ENCODE measurements at regions not wholly inside any gene's neighbourhood (a gene's known extent, or its start where the extent isn't known, plus 50 kb on each side); places are given as distances from the start of the nearest gene placed in this dataset.
"Not testable (repeated sequence)": the region's sequence is repeated elsewhere in the genome, so short reads cannot be mapped to it uniquely, and the experiment has no call there.

DNA sequence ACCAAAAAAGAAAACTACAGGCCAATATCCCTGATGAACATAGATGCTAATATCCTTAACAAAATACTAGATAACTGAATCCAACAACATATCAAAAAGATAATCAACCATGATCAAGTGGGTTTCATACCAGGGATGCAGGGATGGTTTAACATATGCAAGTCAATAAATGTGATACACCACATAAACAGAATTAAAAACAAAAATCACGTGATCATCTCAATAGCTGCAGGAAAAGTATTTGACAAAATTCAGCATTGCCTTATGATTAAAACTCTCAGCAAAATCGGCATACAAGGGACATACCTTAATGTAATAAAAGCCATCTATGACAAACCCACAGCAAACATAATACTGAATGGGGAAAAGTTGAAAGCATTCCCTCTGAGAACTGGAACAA lies 199.9 kb downstream of the TXNL1 start:
- DNase-seq, result not testable (repeated sequence)

DNA sequence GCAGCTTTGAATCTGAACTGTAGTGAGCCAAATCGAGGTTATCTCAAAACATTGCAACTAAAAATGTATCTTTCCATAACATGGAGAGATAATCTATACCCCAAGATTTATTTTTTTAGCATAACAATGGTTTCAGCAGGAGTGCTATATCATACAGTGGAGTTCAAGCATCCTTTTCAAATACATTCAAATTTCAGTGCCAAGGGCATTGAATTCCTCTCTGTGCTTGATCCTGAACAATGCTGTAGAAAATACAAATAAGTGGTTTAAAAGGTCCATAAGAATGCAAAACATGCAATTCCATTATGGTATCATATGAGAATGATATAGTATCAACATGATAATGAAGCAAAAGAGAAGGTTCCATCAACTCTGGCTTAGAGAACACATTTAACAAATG lies 201.7 kb downstream of the TXNL1 start:
- DNase-seq, result no peak

DNA sequence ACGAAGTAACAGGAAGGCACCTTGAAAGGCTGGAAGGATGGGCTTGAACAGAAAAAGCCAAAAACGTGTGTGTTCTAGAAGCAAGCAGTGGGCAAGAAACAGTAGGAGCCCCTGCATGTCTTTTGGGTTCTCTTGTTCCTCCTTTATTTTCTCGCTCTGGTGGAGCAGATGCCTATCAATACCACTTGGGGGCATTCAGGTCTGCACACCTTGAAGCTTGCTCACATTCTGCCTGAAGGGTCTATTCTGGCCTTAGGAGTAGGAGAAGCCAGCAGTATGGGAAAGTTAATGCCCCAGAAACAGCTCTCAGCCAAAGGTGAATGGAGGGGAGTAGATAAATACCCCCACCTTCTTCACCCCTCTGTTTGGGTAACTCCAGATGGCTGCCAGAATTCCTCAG lies 204.5 kb downstream of the TXNL1 start:
- DNase-seq, result no peak

DNA sequence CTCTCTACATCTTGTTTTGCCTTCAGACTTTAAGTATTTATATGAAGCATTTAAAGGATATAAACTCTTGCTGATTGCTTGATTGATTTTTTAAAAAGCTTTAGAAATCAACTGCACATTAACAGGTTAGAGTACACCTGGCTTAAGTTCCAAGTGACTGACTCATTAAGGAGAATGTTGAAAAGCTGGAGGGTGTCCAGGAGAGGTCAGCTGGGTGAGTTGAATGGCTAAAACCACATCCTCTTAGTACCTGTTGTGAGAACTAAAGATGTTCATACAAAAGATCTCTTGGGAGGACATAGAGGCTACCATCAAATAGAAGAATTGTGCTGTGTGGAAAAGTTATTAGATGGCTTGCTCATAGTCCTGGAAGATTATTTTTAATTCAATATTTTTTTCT lies 206.8 kb downstream of the TXNL1 start:
- no peak for DNase-seq

DNA sequence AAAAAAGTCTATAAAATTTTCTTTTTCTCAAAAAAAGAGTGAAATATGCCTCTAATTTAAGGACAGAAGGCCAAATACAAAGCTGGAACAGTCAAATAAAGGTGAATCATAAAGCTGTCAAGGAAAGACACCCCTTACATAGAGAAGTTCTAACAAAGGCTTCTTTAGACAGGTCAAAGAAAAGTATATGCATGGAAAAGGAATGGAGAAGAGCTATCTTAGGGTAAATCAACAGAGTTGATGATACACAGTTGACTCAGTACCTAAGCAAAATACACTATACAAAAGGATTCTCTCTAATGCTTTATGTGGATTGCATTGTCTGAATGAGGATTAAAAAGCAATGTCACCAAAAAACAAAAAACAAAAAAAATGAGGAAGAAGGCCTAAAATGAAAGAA lies 214.8 kb downstream of the TXNL1 start:
- no peak for DNase-seq

DNA sequence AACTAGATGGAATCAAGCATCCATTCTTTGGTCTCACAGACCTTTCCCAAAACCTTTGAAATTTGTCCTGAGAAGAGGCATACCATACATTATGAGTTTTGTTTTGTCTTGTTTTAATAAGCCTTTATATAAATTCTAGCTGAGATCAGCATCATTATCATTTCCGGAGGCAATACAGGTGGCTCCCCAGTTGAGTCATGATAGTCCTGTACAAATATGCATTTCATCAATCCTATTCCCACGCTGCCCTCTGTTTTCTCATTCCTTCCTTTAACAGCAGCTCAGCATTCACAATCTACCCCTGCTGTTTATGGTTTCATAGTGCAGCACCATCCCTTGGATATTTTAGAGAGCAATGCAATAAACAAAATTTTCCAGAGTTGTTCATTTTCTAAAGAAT lies 216.7 kb downstream of the TXNL1 start:
- DNase-seq, result no peak

DNA sequence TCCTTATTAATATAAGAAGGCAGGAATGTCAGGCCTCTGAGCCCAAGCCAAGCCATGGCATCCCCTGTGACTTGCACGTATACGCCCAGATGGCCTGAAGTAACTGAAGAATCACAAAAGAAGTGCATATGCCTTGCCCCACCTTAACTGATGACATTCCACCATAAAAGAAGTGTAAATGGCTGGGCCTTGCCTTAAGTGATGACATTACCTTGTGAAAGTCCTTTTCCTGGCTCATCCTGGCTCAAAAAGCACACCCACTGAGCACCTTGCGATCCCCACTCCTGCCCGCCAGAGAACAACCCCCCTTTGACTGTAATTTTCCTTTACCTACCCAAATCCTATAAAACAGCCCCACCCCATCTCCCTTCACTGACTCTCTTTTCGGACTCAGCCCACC lies 217.5 kb downstream of the TXNL1 start:
- DNase-seq, result not testable (repeated sequence)

DNA sequence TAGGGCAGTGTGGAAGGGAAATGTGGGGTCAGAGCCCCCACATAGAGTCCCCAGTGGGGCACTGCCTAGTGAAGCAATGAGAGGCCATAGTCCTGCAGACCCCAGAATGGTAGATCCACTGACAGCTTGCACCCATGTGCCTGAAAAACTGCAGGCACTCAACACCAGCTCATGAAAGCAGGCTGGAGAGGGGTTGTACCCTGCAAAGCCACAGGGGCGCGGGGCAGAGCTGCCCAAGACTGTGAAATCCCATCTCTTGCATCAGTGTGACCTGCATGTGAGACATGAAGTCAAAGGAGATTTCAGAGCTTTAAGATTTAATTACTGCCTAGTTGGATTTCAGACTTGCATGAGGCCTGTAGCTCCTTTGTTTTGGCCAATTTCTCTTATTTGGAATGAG lies 224.0 kb downstream of the TXNL1 start:
- no peak for DNase-seq

DNA sequence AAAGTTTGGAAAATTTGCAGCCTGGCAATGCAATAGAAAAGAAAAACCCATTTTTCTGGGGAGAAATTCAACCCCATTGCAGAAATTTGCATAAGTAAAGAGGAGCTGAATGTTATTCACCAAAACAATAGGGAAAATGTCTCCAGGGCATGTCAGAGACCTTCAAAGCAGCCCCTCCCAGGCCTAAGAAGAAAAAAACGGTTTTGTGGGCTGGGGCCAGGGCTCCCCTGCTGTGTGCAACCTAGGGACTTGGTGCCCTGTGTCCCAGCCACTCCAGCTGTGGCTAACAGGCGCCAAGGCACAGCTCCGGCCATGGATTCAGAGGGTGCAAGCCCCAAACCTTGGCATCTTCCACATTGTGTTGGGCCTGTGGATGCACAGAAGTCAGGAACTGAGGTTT lies 224.5 kb downstream of the TXNL1 start:
- DNase-seq, result no peak

DNA sequence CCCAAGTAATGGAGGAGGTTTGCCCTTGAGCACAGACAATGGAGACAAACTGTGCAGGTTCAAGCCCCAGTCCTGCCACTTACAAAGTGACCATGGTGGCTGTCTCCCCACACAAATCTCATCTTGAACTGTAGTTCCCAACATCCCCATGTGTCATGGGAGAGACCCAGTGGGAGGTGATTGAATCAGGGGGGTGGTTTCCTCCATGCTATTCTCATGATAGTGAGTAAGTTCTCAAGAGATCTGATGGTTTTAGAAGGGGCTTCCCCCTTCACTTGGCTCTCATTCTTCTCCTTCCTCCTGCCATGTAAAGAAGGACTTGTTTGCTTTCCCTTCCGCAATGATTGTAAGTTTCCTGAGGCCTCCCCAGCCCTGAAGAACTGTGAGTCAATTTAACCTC lies 225.4 kb downstream of the TXNL1 start:
- DNase-seq, result peak; percentile 69 to 85 (median 71)

DNA sequence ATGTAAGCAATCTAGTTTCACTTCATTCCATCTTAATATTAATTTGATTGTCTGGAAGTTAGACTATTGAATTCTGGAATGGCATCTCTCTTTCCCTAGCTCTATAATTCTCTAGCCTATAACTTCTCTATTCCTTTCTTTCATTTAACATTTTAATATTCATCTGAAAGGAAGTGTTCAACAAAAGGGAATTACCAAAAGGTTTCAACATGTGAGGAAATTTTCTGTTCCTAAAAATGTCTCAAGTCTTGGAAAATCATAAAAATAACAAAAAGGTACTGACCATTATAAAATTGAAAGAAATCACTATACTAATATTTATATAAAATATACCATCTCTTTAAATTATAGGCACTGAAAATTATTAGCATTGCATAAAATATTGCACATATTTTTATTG lies 228.7 kb downstream of the TXNL1 start:
- DNase-seq, result peak; percentile 26 to 75 (median 70)

DNA sequence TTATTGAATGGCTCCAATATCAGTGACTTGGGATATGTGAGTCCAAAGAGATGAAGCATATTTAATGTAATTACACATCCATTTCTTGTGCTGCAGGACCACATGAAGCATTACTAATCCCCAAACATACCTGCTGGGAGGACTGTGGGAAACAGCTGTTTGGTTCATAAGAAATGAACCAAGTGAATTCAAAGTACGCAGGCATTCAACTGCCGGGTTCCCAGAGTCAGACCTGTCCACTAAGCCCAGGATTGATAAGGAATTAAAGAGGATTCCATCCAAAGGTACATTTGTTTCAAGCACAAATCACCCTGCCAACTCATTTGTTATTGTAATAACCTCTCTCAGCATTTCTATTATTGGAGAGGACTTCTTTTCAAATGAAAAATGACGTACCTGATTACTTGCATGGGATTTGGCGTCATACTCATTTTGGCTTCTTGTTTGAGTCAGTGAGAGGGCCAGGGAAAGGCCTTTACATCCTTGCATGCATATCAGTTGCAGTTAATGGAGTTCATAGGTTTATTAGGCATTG lies 230.7 kb downstream of the TXNL1 start:
- no peak for DNase-seq

DNA sequence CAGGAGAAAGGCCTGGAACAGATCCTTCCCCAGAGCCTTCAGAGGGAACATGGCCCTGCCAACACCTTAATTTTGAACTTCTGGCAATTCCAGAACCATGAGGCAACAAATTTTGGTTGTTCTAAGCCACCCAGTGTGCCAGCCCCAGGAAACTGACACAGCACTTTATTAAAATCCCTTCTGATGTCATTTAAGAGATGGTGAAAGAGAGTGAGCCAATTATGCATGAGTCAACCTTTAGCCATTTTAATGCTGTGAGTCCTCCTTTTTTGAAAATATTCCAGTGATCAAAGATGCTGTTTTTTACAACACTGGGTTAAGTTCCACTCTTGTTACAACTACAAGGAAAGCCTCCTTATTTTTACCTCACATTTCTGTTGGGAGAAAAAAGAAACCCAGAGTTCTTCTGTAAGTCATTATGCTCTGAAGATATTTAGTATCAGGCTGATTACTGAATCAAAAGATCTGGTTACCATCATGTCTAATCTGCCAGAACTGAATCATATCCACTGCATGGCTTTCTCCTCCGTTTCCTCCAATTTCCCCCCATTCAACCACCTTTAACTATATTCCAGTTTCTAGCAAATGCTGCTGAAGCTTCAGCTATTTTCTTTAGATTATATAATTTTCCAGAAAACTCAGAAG lies 235.4 kb downstream of the TXNL1 start:
- peak; percentile 77 to 90 (median 90) for DNase-seq

DNA sequence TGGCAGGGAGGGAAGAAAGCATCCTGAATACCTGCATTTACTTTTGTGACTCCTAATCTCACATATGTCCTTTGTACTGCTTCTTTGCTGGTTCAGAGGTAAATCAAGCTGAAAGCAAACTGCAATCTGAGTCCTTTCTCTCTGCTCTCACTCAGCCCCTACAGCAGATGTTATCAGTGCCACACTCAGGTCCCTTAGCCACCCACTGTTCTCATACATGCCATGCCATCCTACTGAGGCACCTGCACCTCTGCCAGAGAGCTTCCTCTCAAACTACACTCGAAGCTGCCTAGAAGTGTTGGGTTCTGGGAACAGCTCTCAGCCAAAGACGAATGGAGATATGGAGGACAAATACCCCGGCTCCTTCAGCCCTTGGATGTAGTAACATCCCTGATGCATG lies 244.5 kb downstream of the TXNL1 start:
- no peak for DNase-seq

DNA sequence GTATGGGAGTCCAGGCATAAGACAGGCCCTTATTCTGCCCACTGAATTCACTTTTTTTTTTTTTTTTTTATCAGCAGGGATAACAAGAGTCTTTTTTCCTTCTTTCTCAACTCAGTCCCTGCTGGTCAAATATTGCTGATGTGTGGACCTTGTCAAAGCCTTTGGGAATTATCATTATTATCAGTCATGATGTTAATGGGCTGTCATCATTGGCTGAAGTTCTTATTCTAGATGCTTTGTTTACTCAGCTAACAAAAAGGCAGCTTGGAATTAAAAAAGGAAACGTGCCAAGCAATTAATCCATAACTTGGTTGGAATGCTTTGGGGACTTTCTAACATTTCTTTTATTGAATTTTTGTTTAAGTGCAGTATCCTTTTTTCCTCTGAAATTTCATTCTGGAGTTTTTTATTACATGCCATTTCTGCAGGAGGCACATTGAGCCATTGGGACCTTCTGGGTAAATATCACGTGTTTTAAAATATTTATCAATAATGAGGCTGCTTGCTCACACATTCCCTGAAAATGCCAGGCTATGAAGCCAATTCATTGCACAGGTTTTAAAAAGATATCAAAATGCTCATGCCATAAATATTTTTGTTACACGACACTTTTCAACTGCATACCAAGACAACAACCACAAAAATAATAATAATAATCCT lies 246.3 kb downstream of the TXNL1 start:
- DNase-seq, result no peak

DNA sequence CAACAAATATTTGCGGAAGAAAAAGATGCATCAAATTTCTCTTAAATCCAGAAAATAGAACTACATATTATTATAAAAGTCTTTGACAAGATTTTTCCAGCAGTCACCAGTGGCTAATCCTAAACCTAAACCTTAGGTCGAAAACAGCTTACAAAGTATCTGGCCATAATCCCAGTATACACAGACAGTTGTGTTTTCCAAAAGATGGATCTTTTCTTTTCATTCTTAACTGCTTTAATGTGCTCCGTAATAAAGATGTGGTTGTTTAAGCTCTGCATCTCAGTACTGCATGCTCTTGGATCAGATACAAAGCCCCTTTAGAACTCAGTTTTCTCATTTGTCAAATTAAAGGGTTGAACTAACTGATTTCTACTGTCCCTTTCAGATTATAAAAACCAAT lies 247.8 kb downstream of the TXNL1 start:
- DNase-seq, result no peak

DNA sequence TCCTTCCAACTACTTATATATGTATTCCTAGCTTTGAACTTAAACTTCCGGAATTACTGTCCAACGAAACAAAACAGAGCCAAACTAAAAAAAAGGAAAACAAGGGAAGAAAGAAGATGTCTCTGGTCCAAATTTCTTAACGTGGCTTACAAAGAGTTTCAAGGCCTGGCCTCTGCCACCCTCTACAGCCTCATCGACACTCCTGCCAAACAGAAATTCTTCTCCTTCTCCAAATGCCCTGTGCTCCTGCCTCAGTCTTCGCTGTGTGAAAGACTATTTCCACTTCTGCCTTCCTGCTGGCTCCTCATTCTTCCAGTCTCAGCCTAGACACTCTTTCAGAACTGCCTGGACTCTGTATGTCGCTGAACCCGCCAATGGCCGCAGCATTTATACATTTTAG lies 249.2 kb downstream of the TXNL1 start:
- no peak for DNase-seq

DNA sequence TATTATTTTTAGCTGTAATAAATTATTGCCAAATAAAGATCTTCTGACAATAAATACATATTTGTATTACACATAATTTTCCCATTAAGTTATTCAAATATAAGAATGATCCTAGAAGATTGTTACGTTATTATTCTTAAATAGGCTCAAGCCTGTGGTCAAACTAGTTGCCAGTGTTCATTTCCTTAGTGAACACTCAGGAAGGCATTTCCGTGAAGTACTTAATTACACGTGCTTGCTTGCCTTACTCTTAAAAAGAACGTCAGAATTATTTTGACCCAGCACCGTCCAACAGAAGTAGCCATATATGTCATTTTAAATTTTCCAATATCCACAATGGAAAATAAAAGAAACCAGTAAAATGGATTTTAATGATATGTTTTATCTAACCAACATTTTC lies 249.8 kb downstream of the TXNL1 start:
- no peak for DNase-seq

DNA sequence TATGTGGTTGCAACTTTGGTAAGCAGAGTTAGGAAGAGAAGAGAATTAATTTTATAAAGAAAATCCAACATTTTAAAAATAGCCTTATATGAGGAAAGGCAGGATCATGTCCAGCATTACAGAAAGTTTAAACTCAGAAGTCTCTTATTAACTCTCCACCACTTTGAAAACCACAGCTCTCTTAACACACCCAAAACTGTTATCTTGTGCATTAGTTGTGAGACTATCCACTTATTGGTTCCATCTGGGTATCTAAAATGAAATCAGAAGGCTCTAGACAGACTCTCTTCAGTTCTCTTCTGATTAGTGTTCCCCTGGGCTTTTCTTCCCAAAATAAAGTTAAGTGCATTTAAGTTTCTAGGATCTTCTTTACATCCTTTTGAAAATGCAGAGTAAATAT lies 251.5 kb downstream of the TXNL1 start:
- no peak for DNase-seq

DNA sequence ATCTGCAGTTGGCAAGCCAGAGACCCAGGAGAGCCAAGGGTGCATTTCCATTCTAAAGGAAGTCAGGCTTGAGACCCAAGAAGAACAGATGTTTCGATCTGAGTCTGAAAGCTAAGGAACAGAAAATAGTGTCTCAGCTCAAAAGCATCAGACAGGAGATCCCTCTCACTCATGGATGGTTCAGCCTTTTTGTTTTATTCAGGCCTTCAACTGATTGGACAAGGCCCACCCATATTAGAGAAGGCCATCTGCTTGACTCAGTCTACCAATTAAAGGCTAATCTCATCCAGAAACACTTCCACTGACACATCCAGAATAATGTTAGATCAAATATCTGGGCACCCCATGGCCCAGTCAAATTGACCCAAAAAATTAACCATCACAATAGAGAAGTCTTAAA lies 255.0 kb downstream of the TXNL1 start:
- no peak for DNase-seq

DNA sequence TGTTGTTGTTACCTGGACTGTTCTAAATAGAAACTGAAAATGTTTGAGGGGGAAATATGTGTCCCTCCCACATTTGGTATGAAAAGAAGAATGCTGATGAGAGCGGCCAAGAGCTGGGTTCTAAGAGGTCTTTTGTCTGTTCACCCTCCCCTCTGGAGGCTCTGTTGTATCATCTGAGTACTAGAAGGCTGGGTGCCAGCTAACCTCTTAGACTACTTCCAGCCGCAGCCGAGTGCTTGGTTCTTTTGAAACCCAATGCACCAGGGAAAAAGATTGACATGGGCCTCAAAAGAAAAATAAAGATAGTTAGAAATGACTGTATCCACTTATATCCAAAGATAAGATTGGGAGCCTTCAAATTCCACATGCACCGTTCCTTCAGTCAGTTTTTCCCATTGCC lies 255.9 kb downstream of the TXNL1 start:
- no peak for DNase-seq

DNA sequence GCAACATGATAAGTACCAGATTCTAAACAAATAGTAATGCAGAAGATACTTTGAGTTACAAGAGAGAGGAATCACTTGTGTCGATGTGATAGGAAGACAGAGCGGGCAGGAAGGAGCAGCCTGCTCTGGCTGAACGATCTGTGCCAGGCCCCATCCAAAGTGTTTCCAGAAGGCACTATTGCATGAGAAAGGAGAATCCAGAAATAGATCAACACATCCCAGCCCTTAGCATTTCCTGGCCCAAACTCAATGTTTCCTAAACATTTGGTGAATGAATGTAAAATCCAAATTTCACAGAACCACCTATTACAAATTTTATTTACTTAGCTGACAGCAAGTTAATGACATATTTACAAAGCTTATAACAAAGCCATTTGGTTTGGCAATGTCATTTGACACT lies 257.2 kb downstream of the TXNL1 start:
- no peak for DNase-seq

DNA sequence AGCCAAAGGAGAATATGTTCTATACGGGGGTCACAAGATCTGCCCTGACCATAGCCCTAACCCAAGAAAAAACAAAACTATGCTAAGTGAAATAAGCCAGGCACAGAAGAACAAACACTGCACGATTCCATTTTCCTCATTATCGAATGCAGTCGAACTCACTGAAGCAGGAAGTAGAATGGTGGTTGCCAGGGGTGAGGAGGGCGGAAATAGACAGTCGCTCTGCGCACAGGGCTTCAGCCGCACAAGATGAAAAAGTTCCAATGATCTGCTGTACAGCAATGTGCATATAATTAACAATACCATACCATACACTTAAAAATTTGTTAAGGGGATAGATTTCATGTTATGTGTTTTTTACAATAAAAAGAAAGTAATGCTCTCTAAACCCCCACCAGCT lies 257.7 kb downstream of the TXNL1 start:
- no peak for DNase-seq

DNA sequence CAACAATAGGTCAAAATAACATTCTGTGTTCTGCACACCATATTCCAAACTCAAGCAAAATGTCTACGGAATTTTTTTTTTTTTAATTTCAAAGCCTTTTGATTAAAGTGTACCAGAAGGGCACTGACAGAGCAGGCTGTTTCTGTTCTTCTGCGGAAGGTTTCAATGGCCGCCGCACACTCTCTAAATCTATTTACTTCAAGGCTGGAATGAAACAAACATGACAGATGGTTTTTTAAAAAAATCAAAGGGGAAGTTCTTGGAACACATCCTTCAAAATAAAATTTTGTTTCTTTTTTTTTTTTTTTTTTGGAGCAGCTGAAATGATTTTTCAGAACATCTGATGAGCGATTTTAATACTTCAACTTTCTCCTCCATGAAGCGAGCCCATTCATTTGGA lies 259.1 kb downstream of the TXNL1 start:
- no peak for DNase-seq

DNA sequence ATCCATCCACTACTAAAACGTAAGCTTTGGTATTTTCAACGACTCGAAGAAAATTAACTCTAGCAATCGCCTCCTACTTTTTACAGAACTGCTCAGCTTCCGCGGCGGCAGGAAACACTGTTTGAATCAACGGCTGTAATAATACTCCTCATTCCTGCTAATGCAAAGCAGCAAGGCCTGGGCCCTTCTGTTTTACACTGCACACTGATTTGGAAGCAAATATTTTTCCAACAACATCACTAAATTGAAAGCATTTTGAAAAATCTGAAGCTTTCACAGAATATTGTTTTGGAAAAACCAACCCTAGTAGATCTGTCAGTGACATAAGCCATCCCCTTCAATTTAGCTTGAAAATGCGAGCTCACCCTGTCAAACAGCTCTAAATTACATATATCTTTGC lies 261.2 kb downstream of the TXNL1 start:
- DNase-seq, result no peak

All from suppressor macrophage treated with lipopolysaccharide for 1 hour (primary cell).